Lower leg skin (tissue), 4 donors: ENCODE measurements at regions not wholly inside any gene's neighbourhood (a gene's known extent, or its start where the extent isn't known, plus 50 kb on each side); places are given as distances from the start of the nearest gene placed in this dataset.

Source experiments
- DNase-seq, 2 donors: peaks; one replicate each; pipeline ENCODE4 v3.0.0-alpha.2; 2019; ENCODE audit warnings: low spot score in 2 of 2
- H3K4me3 ChIP-seq: fragments of 200-600 bp; sonication (generic); 2 replicates; pipeline ENCODE4 v1.5.1; 2017; ENCODE audit warnings: mild to moderate bottlenecking, low read depth; ENCODE audit not compliant: poor library complexity, severe bottlenecking
- CTCF ChIP-seq, 3 donors: fragments of 450-650 bp; IDR thresholded peaks; one replicate each; pipeline ENCODE4 v1.5.1; 2016; ENCODE audit warnings: antibody characterized with exemption in 3 of 3, mild to moderate bottlenecking in 3 of 3, moderate library complexity in 2 of 3
- POLR2A ChIP-seq, 2 donors: fragments of 450-650 bp; IDR thresholded peaks; one replicate each; pipeline ENCODE4 v1.6.1; 2016 to 2017; ENCODE audit warnings: antibody characterized with exemption in 2 of 2, mild to moderate bottlenecking in 1 of 2, moderate library complexity in 1 of 2
- WGBS, 2 donors: methylation state at CpG; one replicate each; pipeline ENCODE4 v1.1.5; 2018; 5-methylcytosine and 5-hydroxymethylcytosine counted together
- intact Hi-C: fragments of 100-400 bp; cut with DNase I; formaldehyde crosslinking; loops from one replicate; pipeline ENCODE4 v1.15.0; 2023; ENCODE audit warnings: low total_unique reads

- WGBS, 2 donors: 93 to 99% methylated on average over 3 of the region's 3 CpGs
Measured at GRCh38 chr2:67038195-67038594, 358.9 kb upstream of the ETAA1 start.

GRCh38 chr2:67039058-67039457 is 358.1 kb upstream of the ETAA1 start:
- no peak for DNase-seq
- intact Hi-C loops: no loop called here
- 93% methylated on average over 3 of the region's 3 CpGs for WGBS, 2 donors
- H3K4me3 ChIP-seq: no peak overlapping the region
- TF ChIP-seq POLR2A (IDR thresholded peaks at IDR 0.05) (no peak), CTCF (IDR thresholded peaks at IDR 0.05) (no peak)

More at GRCh38 chr2:67038195-67038594, 358.9 kb upstream of the ETAA1 start:
- TF ChIP-seq CTCF (IDR thresholded peaks at IDR 0.05) (no peak), POLR2A (IDR thresholded peaks at IDR 0.05) (no peak)
- no peak for DNase-seq
- no peak overlapping the region for H3K4me3 ChIP-seq
- intact Hi-C loops: no loop called here

- TF ChIP-seq POLR2A (IDR thresholded peaks at IDR 0.05) (no peak), CTCF (IDR thresholded peaks at IDR 0.05) (no peak)
- whole genome bisulfite sequencing, 2 donors: 80% methylated on average over 2 of the region's 2 CpGs
- DNase-seq: no peak
- no peak overlapping the region for H3K4me3 ChIP-seq
- intact Hi-C loops: no loop called here
Measured at GRCh38 chr2:67039517-67040103, 357.5 kb upstream of the ETAA1 start.

GRCh38 chr2:67041051-67041450 is 356.1 kb upstream of the ETAA1 start:
- DNase-seq: no peak
- 80 to 82% methylated on average over 1 of the region's 1 CpG for WGBS, 2 donors
- no peak overlapping the region for H3K4me3 ChIP-seq
- intact Hi-C loops: no loop called here
- TF ChIP-seq CTCF (IDR thresholded peaks at IDR 0.05) (no peak), POLR2A (IDR thresholded peaks at IDR 0.05) (no peak)

GRCh38 chr2:67043781-67044478 is 353.2 kb upstream of the ETAA1 start:
- DNase-seq: no peak
- TF ChIP-seq CTCF (IDR thresholded peaks at IDR 0.05): no peak
- no peak for TF ChIP-seq POLR2A (IDR thresholded peaks at IDR 0.05)
- whole genome bisulfite sequencing, 2 donors: 87 to 88% methylated on average over 3 of the region's 3 CpGs
- intact Hi-C loops: no loop called here
- no peak overlapping the region for H3K4me3 ChIP-seq
